OCI-LY7 (cell line): ENCODE measurements at regions not wholly inside any gene's neighbourhood (a gene's known extent, or its start where the extent isn't known, plus 50 kb on each side); places are given as distances from the start of the nearest gene placed in this dataset.
"Not testable (repeated sequence)": the region's sequence is repeated elsewhere in the genome, so short reads cannot be mapped to it uniquely, and the experiment has no call there.

Experiments
- BruUV-seq: library from RNA; stranded (reverse); fragments of 400-500 nt; replicated peaks from 2 replicates; lab custom pipeline; 2021; lab: Mats Ljungman, UMichigan
- CTCF ChIA-PET: fragments of 300-600 bp; sonication (Branson Sonifier 250); formaldehyde crosslinking; loops from one replicate; lab custom pipeline; 2022; ENCODE audit warnings: antibody characterized with exemption; ENCODE audit not compliant: unreplicated experiment; lab: Charles Lee
- POLR2A ChIA-PET: fragments of 300-600 bp; sonication (Branson Sonifier 250); formaldehyde crosslinking; loops from one replicate; lab custom pipeline; 2022; ENCODE audit warnings: antibody characterized with exemption; lab: Charles Lee
- DNase-seq: peaks from one replicate; pipeline ENCODE4 v3.0.0-alpha.2; 2015; ENCODE audit warnings: low spot score
- H2AFZ ChIP-seq: fragments of 200-600 bp; sonication (generic), shearing (Covaris generic); 2 replicates; pipeline ENCODE4 v1.6.1; 2014; ENCODE audit warnings: mild to moderate bottlenecking, antibody characterized with exemption, low read length, moderate library complexity
- H3K27ac ChIP-seq: fragments of 200-600 bp; sonication (generic); 2 replicates; pipeline ENCODE4 v1.5.1; 2014; ENCODE audit warnings: mixed run types, low read depth, mild to moderate bottlenecking, moderate library complexity, low read length, inconsistent platforms; ENCODE audit not compliant: poor library complexity, severe bottlenecking
- H3K36me3 ChIP-seq: fragments of 200-600 bp; sonication (generic); 2 replicates; pipeline ENCODE4 v1.6.1; 2014; ENCODE audit warnings: mild to moderate bottlenecking, antibody characterized with exemption, low read length, moderate library complexity, mixed read lengths; ENCODE audit not compliant: insufficient read depth
- H3K4me1 ChIP-seq: fragments of 200-600 bp; sonication (generic); 2 replicates; pipeline ENCODE4 v1.5.1; 2014; ENCODE audit warnings: mild to moderate bottlenecking, low read length; ENCODE audit not compliant: insufficient read depth, poor library complexity, severe bottlenecking
- H3K4me2 ChIP-seq: fragments of 200-600 bp; sonication (generic); 2 replicates; pipeline ENCODE4 v1.6.1; 2014; ENCODE audit warnings: mild to moderate bottlenecking, low read length
- H3K4me3 ChIP-seq: fragments of 200-600 bp; sonication (generic); 2 replicates; pipeline ENCODE4 v1.5.1; 2014; ENCODE audit warnings: mild to moderate bottlenecking, low read depth, low read length; ENCODE audit not compliant: poor library complexity, severe bottlenecking
- H3K79me2 ChIP-seq: fragments of 200-600 bp; sonication (generic); 2 replicates; pipeline ENCODE4 v1.6.1; 2016; ENCODE audit warnings: low read depth, mild to moderate bottlenecking, low read length, moderate library complexity, mixed read lengths; ENCODE audit not compliant: insufficient read depth
- H3K9me2 ChIP-seq: fragments of 200-600 bp; sonication (generic); 2 replicates; pipeline ENCODE4 v1.6.1; 2016; ENCODE audit warnings: mild to moderate bottlenecking, low read length, mixed read lengths; ENCODE audit not compliant: insufficient read depth
- H3K9me3 ChIP-seq: fragments of 200-600 bp; sonication (generic); 2 replicates; pipeline ENCODE4 v1.6.1; 2014; ENCODE audit warnings: mild to moderate bottlenecking, mixed run types, low read length, mixed read lengths
- H4K20me1 ChIP-seq: fragments of 200-600 bp; sonication (generic); 2 replicates; pipeline ENCODE4 v1.6.1; 2014; ENCODE audit warnings: mild to moderate bottlenecking, antibody characterized with exemption, low read length, moderate library complexity, mixed read lengths; ENCODE audit not compliant: insufficient read depth
- EZH2phosphoT487 ChIP-seq: fragments of 200-600 bp; sonication (generic); IDR thresholded peaks from 2 replicates; pipeline ENCODE4 v1.6.1; 2018; ENCODE audit warnings: low read depth, borderline replicate concordance, mild to moderate bottlenecking, mixed run types, antibody characterized with exemption, low read length, moderate library complexity, mixed read lengths
- intact Hi-C: fragments of 100-400 bp; cut with micrococcal nuclease; formaldehyde crosslinking; loops from one replicate; pipeline ENCODE4 v1.10.0; 2022; ENCODE audit not compliant: unreplicated experiment
- TF ChIP-seq, protein P1 (sequence below): fragments of 200-600 bp; sonication (generic); conservative IDR thresholded peaks from 2 replicates; pipeline ENCODE4 v1.5.1; 2014; ENCODE audit warnings: mild to moderate bottlenecking, antibody characterized with exemption, low read length, moderate library complexity, mixed read lengths

- intact Hi-C loops = no loop called here
- H3K27ac ChIP-seq = no peak overlapping the region
- H3K4me3 ChIP-seq = no peak overlapping the region
- BruUV-seq = no TSS peak
- H4K20me1 ChIP-seq = no peaks in the 10 kb centered on the region
- H3K79me2 ChIP-seq = no peaks in the 10 kb centered on the region
- DNase-seq = no peak
- no peaks in the 10 kb centered on the region for H3K36me3 ChIP-seq
- no peak for TF ChIP-seq EZH2phosphoT487
- TF ChIP-seq, protein P1, sequence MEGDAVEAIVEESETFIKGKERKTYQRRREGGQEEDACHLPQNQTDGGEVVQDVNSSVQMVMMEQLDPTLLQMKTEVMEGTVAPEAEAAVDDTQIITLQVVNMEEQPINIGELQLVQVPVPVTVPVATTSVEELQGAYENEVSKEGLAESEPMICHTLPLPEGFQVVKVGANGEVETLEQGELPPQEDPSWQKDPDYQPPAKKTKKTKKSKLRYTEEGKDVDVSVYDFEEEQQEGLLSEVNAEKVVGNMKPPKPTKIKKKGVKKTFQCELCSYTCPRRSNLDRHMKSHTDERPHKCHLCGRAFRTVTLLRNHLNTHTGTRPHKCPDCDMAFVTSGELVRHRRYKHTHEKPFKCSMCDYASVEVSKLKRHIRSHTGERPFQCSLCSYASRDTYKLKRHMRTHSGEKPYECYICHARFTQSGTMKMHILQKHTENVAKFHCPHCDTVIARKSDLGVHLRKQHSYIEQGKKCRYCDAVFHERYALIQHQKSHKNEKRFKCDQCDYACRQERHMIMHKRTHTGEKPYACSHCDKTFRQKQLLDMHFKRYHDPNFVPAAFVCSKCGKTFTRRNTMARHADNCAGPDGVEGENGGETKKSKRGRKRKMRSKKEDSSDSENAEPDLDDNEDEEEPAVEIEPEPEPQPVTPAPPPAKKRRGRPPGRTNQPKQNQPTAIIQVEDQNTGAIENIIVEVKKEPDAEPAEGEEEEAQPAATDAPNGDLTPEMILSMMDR = no peak
- H2AFZ ChIP-seq = no peak overlapping the region
- H3K9me2 ChIP-seq = no peaks in the 10 kb centered on the region
- CTCF ChIA-PET = no interaction called here
- POLR2A ChIA-PET = no interaction called here
- no peak overlapping the region for H3K4me2 ChIP-seq
- no peaks in the 10 kb centered on the region for H3K4me1 ChIP-seq
- no peaks in the 10 kb centered on the region for H3K9me3 ChIP-seq
Measured at GRCh38 chr4:72663828-72664227, 94.8 kb upstream of the ADAMTS3 start.

- ChIA-PET CTCF (no interaction called here), POLR2A (no interaction called here)
- no peaks in the 10 kb centered on the region for H3K9me2 ChIP-seq
- H3K9me3 ChIP-seq = no peaks in the 10 kb centered on the region
- no peak overlapping the region for H3K27ac ChIP-seq
- DNase-seq = no peak
- intact Hi-C loops = no loop called here
- no TSS peak for BruUV-seq
- H3K4me1 ChIP-seq = no peaks in the 10 kb centered on the region
- H4K20me1 ChIP-seq = no peaks in the 10 kb centered on the region
- H2AFZ ChIP-seq = no peak overlapping the region
- H3K4me2 ChIP-seq = no peak overlapping the region
- H3K36me3 ChIP-seq = no peaks in the 10 kb centered on the region
- TF ChIP-seq, protein P1 = no peak
- TF ChIP-seq EZH2phosphoT487 = no peak
- no peak overlapping the region for H3K4me3 ChIP-seq
- H3K79me2 ChIP-seq = no peaks in the 10 kb centered on the region
Measured at GRCh38 chr4:72661830-72662229, 92.8 kb upstream of the ADAMTS3 start.

- Histone ChIP-seq H3K4me1 (no peaks in the 10 kb centered on the region), H2AFZ (no peak overlapping the region), H3K4me3 (no peak overlapping the region), H3K36me3 (no peaks in the 10 kb centered on the region), H3K9me3 (no peaks in the 10 kb centered on the region), H3K4me2 (no peak overlapping the region), H3K79me2 (no peaks in the 10 kb centered on the region), H3K27ac (no peak overlapping the region), H4K20me1 (no peaks in the 10 kb centered on the region), H3K9me2 (no peaks in the 10 kb centered on the region)
- no peak for DNase-seq
- TF ChIP-seq, protein P1 = no peak
- TF ChIP-seq EZH2phosphoT487 = no peak
- POLR2A ChIA-PET = interaction anchor here (1.6 kb wide), 1 partner anchor 24 kb away, joined by 4 read pairs; no protein-coding TSS in a partner anchor
- BruUV-seq = no TSS peak
- CTCF ChIA-PET = no interaction called here
- intact Hi-C loops = no loop called here
Measured at GRCh38 chr4:72641611-72642010, 72.6 kb upstream of the ADAMTS3 start.

DNA sequence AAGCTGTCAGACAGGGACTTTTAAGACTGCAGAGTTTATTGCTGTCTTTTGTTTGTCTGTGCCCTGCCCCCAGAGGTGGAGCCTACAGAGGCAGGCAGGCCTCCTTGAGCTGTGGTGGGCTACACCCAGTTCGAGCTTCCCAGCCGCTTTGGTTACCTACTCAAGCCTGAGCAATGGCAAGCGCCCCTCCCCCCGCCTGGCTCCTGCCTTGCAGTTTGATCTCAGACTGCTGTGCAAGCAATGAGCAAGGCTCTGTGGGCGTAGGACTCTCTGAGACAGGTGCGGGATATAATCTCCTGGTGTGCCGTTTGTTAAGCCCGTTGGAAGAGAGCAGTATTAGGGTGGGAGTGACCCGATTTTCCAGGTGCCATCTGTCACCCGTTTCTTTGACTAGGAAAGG lies 67.8 kb upstream of the ADAMTS3 start:
- H3K9me2 ChIP-seq, DNase-seq, H3K9me3 ChIP-seq, H2AFZ ChIP-seq, H3K79me2 ChIP-seq, CTCF ChIA-PET, POLR2A ChIA-PET, H4K20me1 ChIP-seq, H3K27ac ChIP-seq, BruUV-seq, H3K4me3 ChIP-seq, H3K4me2 ChIP-seq, intact Hi-C loops, H3K4me1 ChIP-seq, H3K36me3 ChIP-seq: not testable (repeated sequence)

DNA sequence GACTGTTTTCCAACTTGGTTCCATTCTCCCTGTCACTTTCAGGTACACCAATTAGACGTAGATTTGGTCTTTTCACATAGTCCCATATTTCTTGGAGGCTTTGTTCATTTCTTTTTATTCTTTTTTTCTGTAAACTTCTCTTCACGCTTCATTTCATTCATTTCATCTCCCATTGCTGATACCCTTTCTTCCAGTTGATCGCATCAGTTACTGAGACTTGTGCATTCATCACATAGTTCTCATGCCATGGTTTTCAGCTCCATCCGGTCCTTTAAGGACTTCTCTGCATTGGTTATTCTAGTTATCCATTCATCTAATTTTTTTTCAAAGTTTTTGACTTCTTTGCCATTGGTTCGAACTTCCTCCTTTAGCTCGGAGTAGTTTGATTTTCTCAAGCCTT lies 66.9 kb upstream of the ADAMTS3 start:
- H3K9me3 ChIP-seq, H3K4me3 ChIP-seq, H3K27ac ChIP-seq, H4K20me1 ChIP-seq, H2AFZ ChIP-seq, intact Hi-C loops, H3K4me1 ChIP-seq, CTCF ChIA-PET, BruUV-seq, H3K4me2 ChIP-seq, H3K9me2 ChIP-seq, H3K79me2 ChIP-seq, POLR2A ChIA-PET, H3K36me3 ChIP-seq, DNase-seq: not testable (repeated sequence)
